ENCODE measurements at regions not wholly inside any gene's neighbourhood (a gene's known extent, or its start where the extent isn't known, plus 50 kb on each side); places are given as distances from the start of the nearest gene placed in this dataset.

DNA sequence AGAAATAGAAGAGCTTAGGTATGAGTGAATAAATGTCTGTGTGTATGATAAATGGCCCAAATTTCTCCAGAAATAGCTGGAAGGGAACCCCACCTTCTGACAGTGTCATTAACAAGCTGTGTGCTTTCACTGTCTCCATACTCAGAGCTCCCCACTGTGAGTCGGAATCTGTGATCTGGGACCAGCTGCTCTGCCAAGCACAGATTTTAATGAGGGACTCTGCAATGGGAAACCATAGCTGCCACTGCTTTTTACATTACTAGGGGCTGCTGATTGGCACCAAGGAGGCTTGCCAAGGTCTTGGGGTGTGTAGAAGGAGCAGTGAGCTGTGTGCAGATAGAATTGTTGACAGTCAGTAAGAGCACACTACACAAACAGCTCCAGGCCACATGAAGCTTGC lies 244.2 kb upstream of the CCDC196 start:
- TF ChIP-seq, protein P1, sequence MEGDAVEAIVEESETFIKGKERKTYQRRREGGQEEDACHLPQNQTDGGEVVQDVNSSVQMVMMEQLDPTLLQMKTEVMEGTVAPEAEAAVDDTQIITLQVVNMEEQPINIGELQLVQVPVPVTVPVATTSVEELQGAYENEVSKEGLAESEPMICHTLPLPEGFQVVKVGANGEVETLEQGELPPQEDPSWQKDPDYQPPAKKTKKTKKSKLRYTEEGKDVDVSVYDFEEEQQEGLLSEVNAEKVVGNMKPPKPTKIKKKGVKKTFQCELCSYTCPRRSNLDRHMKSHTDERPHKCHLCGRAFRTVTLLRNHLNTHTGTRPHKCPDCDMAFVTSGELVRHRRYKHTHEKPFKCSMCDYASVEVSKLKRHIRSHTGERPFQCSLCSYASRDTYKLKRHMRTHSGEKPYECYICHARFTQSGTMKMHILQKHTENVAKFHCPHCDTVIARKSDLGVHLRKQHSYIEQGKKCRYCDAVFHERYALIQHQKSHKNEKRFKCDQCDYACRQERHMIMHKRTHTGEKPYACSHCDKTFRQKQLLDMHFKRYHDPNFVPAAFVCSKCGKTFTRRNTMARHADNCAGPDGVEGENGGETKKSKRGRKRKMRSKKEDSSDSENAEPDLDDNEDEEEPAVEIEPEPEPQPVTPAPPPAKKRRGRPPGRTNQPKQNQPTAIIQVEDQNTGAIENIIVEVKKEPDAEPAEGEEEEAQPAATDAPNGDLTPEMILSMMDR (IDR thresholded peaks at IDR 0.05) = no peak
- no peak for TF ChIP-seq POLR2A (IDR thresholded peaks at IDR 0.05)
